ENCODE measurements at regions not wholly inside any gene's neighbourhood (a gene's known extent, or its start where the extent isn't known, plus 50 kb on each side); places are given as distances from the start of the nearest gene placed in this dataset.

DNA sequence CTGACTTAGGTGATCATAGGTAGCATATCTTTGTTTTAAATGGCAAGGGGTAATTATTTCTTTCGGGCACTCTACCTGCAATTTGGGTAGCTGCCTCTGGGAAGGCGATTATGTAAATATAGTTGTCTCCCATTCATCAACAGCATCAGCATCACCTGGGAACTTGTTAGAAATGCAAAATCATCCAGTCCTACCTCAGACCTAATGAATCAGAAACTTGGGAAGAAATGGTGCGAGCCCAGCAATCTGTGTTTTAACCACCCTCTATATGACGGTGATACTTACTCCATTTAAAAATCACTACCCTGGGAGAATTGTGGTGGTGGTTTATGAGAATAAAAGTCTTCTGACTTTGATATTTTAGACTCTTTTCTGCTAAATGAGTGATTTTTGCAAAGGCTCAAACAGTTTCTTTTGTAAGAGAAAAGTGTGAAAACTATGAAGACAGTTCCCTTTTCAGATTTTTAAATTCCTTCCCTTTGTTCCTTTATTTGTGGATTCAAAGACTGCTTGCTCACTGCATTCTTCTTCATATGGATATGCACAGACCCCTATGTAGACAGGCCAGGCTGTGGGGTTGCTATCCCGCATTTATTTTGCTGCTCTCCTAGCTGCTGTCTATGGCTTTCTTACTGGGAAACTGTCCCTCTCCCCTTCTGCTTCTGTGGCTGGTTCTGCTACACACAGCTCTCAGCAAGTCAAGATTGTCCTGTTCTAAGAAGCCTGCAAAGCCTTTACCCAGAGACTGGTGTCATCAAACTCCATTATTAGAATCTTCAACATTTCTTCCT lies 365.3 kb downstream of the RNF144B start:
- H3K4me1 ChIP-seq (ENCODE audit: insufficient read depth, insufficient read length), result no peaks in the 10 kb centered on the region

DNA sequence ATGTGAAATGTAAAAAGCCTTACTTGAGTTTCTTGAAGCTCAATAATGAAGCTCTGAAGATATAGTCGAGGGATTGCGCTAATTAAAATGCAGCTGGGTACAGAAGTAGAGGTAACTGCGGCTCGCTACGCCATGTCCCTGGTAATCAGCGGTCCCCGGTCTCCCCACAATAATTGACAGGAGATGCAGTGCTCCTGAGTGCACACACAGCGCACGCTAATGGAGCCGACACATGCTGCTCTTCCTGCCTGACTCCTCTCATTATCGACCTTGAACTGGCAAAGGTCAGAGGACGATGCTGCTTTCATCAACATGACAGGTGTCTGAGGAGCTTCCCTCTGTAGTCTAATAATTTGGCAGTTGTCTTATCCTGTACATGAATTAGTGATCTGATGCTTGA lies 365.9 kb downstream of the RNF144B start:
- Histone ChIP-seq H3K4me1 (ENCODE audit: insufficient read depth, insufficient read length) (no peaks in the 10 kb centered on the region), H3K9ac (ENCODE audit: insufficient read length, low read depth) (no peak overlapping the region), H3K9me3 (ENCODE audit: insufficient read depth, low read length) (no peaks in the 10 kb centered on the region), H3K36me3 (ENCODE audit: insufficient read depth, insufficient read length, low read length) (no peaks in the 10 kb centered on the region), H3K4me3 (ENCODE audit: insufficient read length, low read depth) (no peak overlapping the region), H3K27me3 (ENCODE audit: insufficient read depth, insufficient read length) (no peaks in the 10 kb centered on the region)
- DNase-seq (ENCODE audit: low read depth, low spot score), result no peak
- TF ChIP-seq SUZ12 (IDR thresholded peaks at IDR 0.05; ENCODE audit: extremely low read depth, insufficient read depth, insufficient read length), result no peak
- TF ChIP-seq ZNF274 (IDR thresholded peaks at IDR 0.05; ENCODE audit: low read depth, low read length), result no peak
- TF ChIP-seq YY1 (IDR thresholded peaks at IDR 0.05; ENCODE audit: insufficient read depth, insufficient read length), result no peak

More for the DNA sequence above, 365.3 kb downstream of the RNF144B start:
- Histone ChIP-seq H3K9ac (ENCODE audit: insufficient read length, low read depth) (no peak overlapping the region), H3K27me3 (ENCODE audit: insufficient read depth, insufficient read length) (no peaks in the 10 kb centered on the region), H3K4me3 (ENCODE audit: insufficient read length, low read depth) (no peak overlapping the region), H3K36me3 (ENCODE audit: insufficient read depth, insufficient read length, low read length) (no peaks in the 10 kb centered on the region), H3K9me3 (ENCODE audit: insufficient read depth, low read length) (no peaks in the 10 kb centered on the region)
- peak; percentile 8 for DNase-seq (ENCODE audit: low read depth, low spot score)
- no peak for TF ChIP-seq SUZ12 (IDR thresholded peaks at IDR 0.05; ENCODE audit: extremely low read depth, insufficient read depth, insufficient read length)
- no peak for TF ChIP-seq YY1 (IDR thresholded peaks at IDR 0.05; ENCODE audit: insufficient read depth, insufficient read length)
- TF ChIP-seq ZNF274 (IDR thresholded peaks at IDR 0.05; ENCODE audit: low read depth, low read length), result no peak

DNA sequence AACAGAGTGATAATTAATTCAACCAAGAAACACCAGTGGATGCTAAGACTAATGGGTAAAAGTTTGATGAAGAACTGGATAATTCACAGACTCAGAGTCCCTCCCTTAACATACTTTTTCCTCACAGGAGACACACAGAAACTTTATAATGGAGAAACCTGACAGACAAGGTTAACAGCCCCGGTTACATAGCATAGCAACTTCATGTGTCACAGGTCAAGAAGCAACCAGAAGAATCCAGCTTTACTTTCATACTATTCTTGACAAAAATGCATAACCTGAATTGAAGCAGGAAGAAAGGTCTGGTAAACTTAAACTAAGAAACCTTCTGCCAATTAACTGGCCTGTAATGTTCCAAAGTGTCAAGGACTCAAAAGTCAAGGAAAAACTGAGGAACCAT lies 375.9 kb downstream of the RNF144B start:
- no peak for DNase-seq (ENCODE audit: low read depth, low spot score)
- no peak overlapping the region for H3K4me3 ChIP-seq (ENCODE audit: insufficient read length, low read depth)
- no peaks in the 10 kb centered on the region for H3K27me3 ChIP-seq (ENCODE audit: insufficient read depth, insufficient read length)
- no peak overlapping the region for H3K9ac ChIP-seq (ENCODE audit: insufficient read length, low read depth)
- H3K36me3 ChIP-seq (ENCODE audit: insufficient read depth, insufficient read length, low read length), result no peaks in the 10 kb centered on the region
- no peak for TF ChIP-seq ZNF274 (IDR thresholded peaks at IDR 0.05; ENCODE audit: low read depth, low read length)
- TF ChIP-seq SUZ12 (IDR thresholded peaks at IDR 0.05; ENCODE audit: extremely low read depth, insufficient read depth, insufficient read length), result no peak
- no peak for TF ChIP-seq YY1 (IDR thresholded peaks at IDR 0.05; ENCODE audit: insufficient read depth, insufficient read length)
- H3K9me3 ChIP-seq (ENCODE audit: insufficient read depth, low read length), result no peaks in the 10 kb centered on the region
- no peaks in the 10 kb centered on the region for H3K4me1 ChIP-seq (ENCODE audit: insufficient read depth, insufficient read length)

- no peak for DNase-seq (ENCODE audit: low read depth, low spot score)
- Histone ChIP-seq H3K4me1 (ENCODE audit: insufficient read depth, insufficient read length) (no peaks in the 10 kb centered on the region), H3K4me3 (ENCODE audit: insufficient read length, low read depth) (no peak overlapping the region), H3K9me3 (ENCODE audit: insufficient read depth, low read length) (no peaks in the 10 kb centered on the region), H3K36me3 (ENCODE audit: insufficient read depth, insufficient read length, low read length) (no peaks in the 10 kb centered on the region), H3K9ac (ENCODE audit: insufficient read length, low read depth) (no peak overlapping the region), H3K27me3 (ENCODE audit: insufficient read depth, insufficient read length) (no peaks in the 10 kb centered on the region)
- no peak for TF ChIP-seq ZNF274 (IDR thresholded peaks at IDR 0.05; ENCODE audit: low read depth, low read length)
- TF ChIP-seq SUZ12 (IDR thresholded peaks at IDR 0.05; ENCODE audit: extremely low read depth, insufficient read depth, insufficient read length), result no peak
- TF ChIP-seq YY1 (IDR thresholded peaks at IDR 0.05; ENCODE audit: insufficient read depth, insufficient read length), result no peak
Observed at GRCh38 chr6:18784794-18785193, 397.6 kb downstream of the RNF144B start.

DNA sequence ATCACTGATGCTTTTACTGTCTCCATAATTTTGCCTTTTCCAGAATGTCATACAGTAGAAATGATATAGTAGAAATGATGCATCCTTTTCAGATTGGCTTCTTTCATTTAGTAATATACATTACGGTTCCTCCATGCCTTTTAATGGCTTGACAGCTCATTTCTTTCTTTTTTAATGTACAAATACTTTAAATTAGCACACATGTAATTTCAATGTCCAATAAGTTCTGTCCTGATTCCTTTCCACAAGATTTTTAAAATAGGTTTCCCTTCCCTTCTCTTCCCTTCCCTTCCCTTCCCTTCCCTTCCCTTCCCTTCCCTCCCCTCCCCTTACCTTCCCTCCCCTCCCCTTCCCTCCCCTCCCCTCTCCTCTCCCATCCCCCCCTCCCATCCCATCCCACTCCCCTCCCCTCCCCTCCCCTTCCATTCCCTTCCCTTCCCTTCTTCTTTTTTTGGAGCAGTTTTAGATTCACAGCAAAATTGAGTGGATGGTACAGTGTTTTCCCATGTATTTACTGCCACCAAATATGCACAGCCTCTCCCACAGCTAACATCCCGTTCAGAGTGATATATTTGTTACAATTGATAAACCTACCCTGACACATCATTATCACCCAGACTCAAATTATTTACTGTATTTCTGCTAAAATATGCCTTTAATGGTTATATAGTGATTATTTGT lies 398.8 kb downstream of the RNF144B start:
- H3K4me1 ChIP-seq (ENCODE audit: insufficient read depth, insufficient read length), result no peaks in the 10 kb centered on the region

GRCh38 chr6:18792866-18793265 lies 405.7 kb downstream of the RNF144B start:
- TF ChIP-seq SUZ12 (IDR thresholded peaks at IDR 0.05; ENCODE audit: extremely low read depth, insufficient read depth, insufficient read length), result no peak
- TF ChIP-seq YY1 (IDR thresholded peaks at IDR 0.05; ENCODE audit: insufficient read depth, insufficient read length), result no peak
- no peak for DNase-seq (ENCODE audit: low read depth, low spot score)
- Histone ChIP-seq H3K4me3 (ENCODE audit: insufficient read length, low read depth) (no peak overlapping the region), H3K4me1 (ENCODE audit: insufficient read depth, insufficient read length) (no peaks in the 10 kb centered on the region), H3K36me3 (ENCODE audit: insufficient read depth, insufficient read length, low read length) (no peaks in the 10 kb centered on the region), H3K27me3 (ENCODE audit: insufficient read depth, insufficient read length) (no peaks in the 10 kb centered on the region), H3K9me3 (ENCODE audit: insufficient read depth, low read length) (no peaks in the 10 kb centered on the region), H3K9ac (ENCODE audit: insufficient read length, low read depth) (no peak overlapping the region)

More for the DNA sequence above, 398.8 kb downstream of the RNF144B start:
- Histone ChIP-seq H3K9me3 (ENCODE audit: insufficient read depth, low read length) (no peaks in the 10 kb centered on the region), H3K4me3 (ENCODE audit: insufficient read length, low read depth) (no peak overlapping the region), H3K36me3 (ENCODE audit: insufficient read depth, insufficient read length, low read length) (no peaks in the 10 kb centered on the region), H3K9ac (ENCODE audit: insufficient read length, low read depth) (no peak overlapping the region), H3K27me3 (ENCODE audit: insufficient read depth, insufficient read length) (no peaks in the 10 kb centered on the region)
- no peak for DNase-seq (ENCODE audit: low read depth, low spot score)
- TF ChIP-seq YY1 (IDR thresholded peaks at IDR 0.05; ENCODE audit: insufficient read depth, insufficient read length) (no peak), SUZ12 (IDR thresholded peaks at IDR 0.05; ENCODE audit: extremely low read depth, insufficient read depth, insufficient read length) (no peak), ZNF274 (IDR thresholded peaks at IDR 0.05; ENCODE audit: low read depth, low read length) (no peak)

GRCh38 chr6:18795726-18796125 lies 408.6 kb downstream of the RNF144B start:
- no peaks in the 10 kb centered on the region for H3K4me1 ChIP-seq (ENCODE audit: insufficient read depth, insufficient read length)
- H3K9me3 ChIP-seq (ENCODE audit: insufficient read depth, low read length), result no peaks in the 10 kb centered on the region
- no peak for TF ChIP-seq SUZ12 (IDR thresholded peaks at IDR 0.05; ENCODE audit: extremely low read depth, insufficient read depth, insufficient read length)
- no peak for TF ChIP-seq ZNF274 (IDR thresholded peaks at IDR 0.05; ENCODE audit: low read depth, low read length)
- no peak for TF ChIP-seq YY1 (IDR thresholded peaks at IDR 0.05; ENCODE audit: insufficient read depth, insufficient read length)
- H3K36me3 ChIP-seq (ENCODE audit: insufficient read depth, insufficient read length, low read length), result no peaks in the 10 kb centered on the region
- no peak overlapping the region for H3K4me3 ChIP-seq (ENCODE audit: insufficient read length, low read depth)
- DNase-seq (ENCODE audit: low read depth, low spot score), result no peak
- H3K9ac ChIP-seq (ENCODE audit: insufficient read length, low read depth), result no peak overlapping the region
- no peaks in the 10 kb centered on the region for H3K27me3 ChIP-seq (ENCODE audit: insufficient read depth, insufficient read length)

Measured in NT2/D1 (cell line).